ENCODE measurements at regions not wholly inside any gene's neighbourhood (a gene's known extent, or its start where the extent isn't known, plus 50 kb on each side); places are given as distances from the start of the nearest gene placed in this dataset.
A peak's percentile ranks its signal among the peaks of the same experiment; 100 is the strongest.

- no peaks in the 10 kb centered on the region for H3K36me3 ChIP-seq (ENCODE audit: control insufficient read depth, insufficient read depth, low read length)
- no peaks in the 10 kb centered on the region for H3K9me3 ChIP-seq (ENCODE audit: control insufficient read depth, insufficient read depth, low read length)
- no peak for DNase-seq (ENCODE audit: low read depth in 4 of 6, low spot score in 6 of 6)
- no peak overlapping the region for H3K27ac ChIP-seq (ENCODE audit: low read depth, low read length)
- WGBS (ENCODE audit: insufficient coverage) = 59% methylated on average over 5 of the region's 5 CpGs
- H3K27me3 ChIP-seq (ENCODE audit: control insufficient read depth, insufficient read depth, low read length) = no peaks in the 10 kb centered on the region
- H3K4me1 ChIP-seq (ENCODE audit: control insufficient read depth, insufficient read depth, low read length) = peaks cover 8% of the 10 kb centered on the region
- H3K4me3 ChIP-seq (ENCODE audit: low read depth, low read length) = no peak overlapping the region
Observed at GRCh38 chr9:99400184-99400731, 178.2 kb downstream of the SEC61B start.

- Histone ChIP-seq H3K36me3 (ENCODE audit: control insufficient read depth, insufficient read depth, low read length) (no peaks in the 10 kb centered on the region), H3K9me3 (ENCODE audit: control insufficient read depth, insufficient read depth, low read length) (no peaks in the 10 kb centered on the region), H3K4me3 (ENCODE audit: low read depth, low read length) (no peak overlapping the region), H3K27me3 (ENCODE audit: control insufficient read depth, insufficient read depth, low read length) (no peaks in the 10 kb centered on the region), H3K27ac (ENCODE audit: low read depth, low read length) (no peak overlapping the region), H3K4me1 (ENCODE audit: control insufficient read depth, insufficient read depth, low read length) (peaks cover 8% of the 10 kb centered on the region)
- WGBS (ENCODE audit: insufficient coverage) = 100% methylated on average over 1 of the region's 3 CpGs
- DNase-seq (ENCODE audit: low read depth in 4 of 6, low spot score in 6 of 6) = no peak
Observed at GRCh38 chr9:99401680-99402504, 179.8 kb downstream of the SEC61B start.

GRCh38 chr9:99403371-99403770 lies 181.3 kb downstream of the SEC61B start:
- no peak overlapping the region for H3K4me3 ChIP-seq (ENCODE audit: low read depth, low read length)
- DNase-seq (ENCODE audit: low read depth in 4 of 6, low spot score in 6 of 6) = no peak
- H3K36me3 ChIP-seq (ENCODE audit: control insufficient read depth, insufficient read depth, low read length) = no peaks in the 10 kb centered on the region
- H3K4me1 ChIP-seq (ENCODE audit: control insufficient read depth, insufficient read depth, low read length) = peaks cover 8% of the 10 kb centered on the region
- no peak overlapping the region for H3K27ac ChIP-seq (ENCODE audit: low read depth, low read length)
- H3K27me3 ChIP-seq (ENCODE audit: control insufficient read depth, insufficient read depth, low read length) = no peaks in the 10 kb centered on the region
- WGBS (ENCODE audit: insufficient coverage) = no CpG with 5 or more reads among the region's 1 CpG
- no peaks in the 10 kb centered on the region for H3K9me3 ChIP-seq (ENCODE audit: control insufficient read depth, insufficient read depth, low read length)

DNA sequence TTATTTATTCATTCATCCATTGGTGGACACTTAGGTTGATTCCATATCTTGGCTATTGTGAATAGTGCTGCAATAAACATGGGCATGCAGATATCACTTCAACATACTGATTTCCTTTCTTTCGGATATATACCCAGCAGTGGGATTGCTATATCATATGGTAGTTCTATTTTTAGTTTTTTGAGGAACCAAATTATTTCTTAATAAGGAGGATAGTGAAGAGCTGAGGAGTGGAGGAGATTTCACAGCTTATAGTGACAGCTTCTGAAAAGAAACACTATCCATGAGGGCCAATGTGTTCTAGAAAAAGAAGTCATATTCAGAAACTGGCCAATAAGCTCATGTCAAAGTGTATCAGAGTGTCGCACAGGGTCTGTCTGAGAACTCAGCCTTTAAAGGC lies 183.3 kb downstream of the SEC61B start:
- Histone ChIP-seq H3K9me3 (ENCODE audit: control insufficient read depth, insufficient read depth, low read length) (no peaks in the 10 kb centered on the region), H3K27ac (ENCODE audit: low read depth, low read length) (no peak overlapping the region), H3K36me3 (ENCODE audit: control insufficient read depth, insufficient read depth, low read length) (no peaks in the 10 kb centered on the region), H3K4me3 (ENCODE audit: low read depth, low read length) (no peak overlapping the region), H3K4me1 (ENCODE audit: control insufficient read depth, insufficient read depth, low read length) (peaks cover 6% of the 10 kb centered on the region), H3K27me3 (ENCODE audit: control insufficient read depth, insufficient read depth, low read length) (no peaks in the 10 kb centered on the region)
- WGBS (ENCODE audit: insufficient coverage) = 92% methylated on average over 1 of the region's 2 CpGs
- no peak for DNase-seq (ENCODE audit: low read depth in 4 of 6, low spot score in 6 of 6)

- Histone ChIP-seq H3K27me3 (ENCODE audit: control insufficient read depth, insufficient read depth, low read length) (no peaks in the 10 kb centered on the region), H3K4me1 (ENCODE audit: control insufficient read depth, insufficient read depth, low read length) (no peaks in the 10 kb centered on the region), H3K4me3 (ENCODE audit: low read depth, low read length) (no peak overlapping the region), H3K36me3 (ENCODE audit: control insufficient read depth, insufficient read depth, low read length) (no peaks in the 10 kb centered on the region), H3K9me3 (ENCODE audit: control insufficient read depth, insufficient read depth, low read length) (no peaks in the 10 kb centered on the region), H3K27ac (ENCODE audit: low read depth, low read length) (no peak overlapping the region)
- no peak for DNase-seq (ENCODE audit: low read depth in 4 of 6, low spot score in 6 of 6)
- WGBS (ENCODE audit: insufficient coverage) = 76% methylated on average over 3 of the region's 4 CpGs
Observed at GRCh38 chr9:99406939-99407338, 184.9 kb downstream of the SEC61B start.

DNA sequence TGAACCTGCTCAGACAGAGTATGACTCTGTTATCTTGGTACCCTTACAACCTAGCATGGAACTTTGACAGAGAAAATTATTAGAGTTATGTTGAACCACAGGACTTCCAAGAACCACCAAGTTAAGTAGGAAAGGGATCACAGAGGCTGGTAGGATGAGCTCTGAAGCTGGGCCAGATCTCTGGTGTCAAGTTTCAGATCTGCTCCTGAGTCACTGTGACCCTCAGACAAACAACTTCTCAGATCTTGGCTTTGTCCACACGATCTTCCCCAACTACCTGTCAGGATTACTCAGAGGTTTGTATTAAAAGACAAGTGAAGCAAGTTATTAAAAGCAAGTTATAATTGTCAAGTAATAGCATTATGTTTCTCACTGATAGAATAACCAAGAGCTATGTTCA lies 189.0 kb downstream of the SEC61B start:
- no peak overlapping the region for H3K4me3 ChIP-seq (ENCODE audit: low read depth, low read length)
- WGBS (ENCODE audit: insufficient coverage) = no CpG with 5 or more reads among the region's 1 CpG
- no peaks in the 10 kb centered on the region for H3K36me3 ChIP-seq (ENCODE audit: control insufficient read depth, insufficient read depth, low read length)
- no peaks in the 10 kb centered on the region for H3K4me1 ChIP-seq (ENCODE audit: control insufficient read depth, insufficient read depth, low read length)
- no peaks in the 10 kb centered on the region for H3K9me3 ChIP-seq (ENCODE audit: control insufficient read depth, insufficient read depth, low read length)
- DNase-seq (ENCODE audit: low read depth in 4 of 6, low spot score in 6 of 6) = no peak
- no peaks in the 10 kb centered on the region for H3K27me3 ChIP-seq (ENCODE audit: control insufficient read depth, insufficient read depth, low read length)
- no peak overlapping the region for H3K27ac ChIP-seq (ENCODE audit: low read depth, low read length)

DNA sequence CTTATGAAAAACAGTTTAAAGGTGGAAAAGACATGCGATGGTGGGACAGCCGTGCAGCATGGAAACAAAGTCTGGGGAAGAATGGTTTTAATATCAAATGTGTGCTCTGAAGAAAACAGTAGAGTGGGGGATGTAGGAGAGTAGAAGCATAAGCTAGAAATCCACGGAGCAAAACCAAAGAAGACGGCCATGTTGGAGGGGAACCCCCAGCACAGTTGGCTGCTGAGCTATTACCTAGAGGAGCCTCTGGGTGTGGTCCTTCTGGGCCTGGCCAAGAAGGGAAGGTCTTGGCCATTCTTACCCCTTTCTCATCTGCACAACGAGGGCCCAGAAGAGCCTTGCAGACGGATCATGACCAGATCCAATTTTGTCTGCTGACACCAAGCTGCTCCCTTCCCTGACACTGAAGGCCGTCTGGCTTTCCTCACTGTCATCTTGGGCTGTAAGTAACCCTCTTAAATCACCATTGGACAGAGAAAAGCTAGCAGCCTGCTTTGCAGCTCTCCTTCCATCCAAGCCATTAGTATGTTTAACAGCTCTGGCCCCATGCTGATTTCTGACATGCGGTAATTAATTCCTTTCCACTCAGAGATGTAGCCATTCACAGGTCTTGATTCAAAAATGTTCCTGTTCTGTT lies 189.5 kb downstream of the SEC61B start:
- WGBS (ENCODE audit: insufficient coverage) = 67% methylated on average over 7 of the region's 8 CpGs
- Histone ChIP-seq H3K4me3 (ENCODE audit: low read depth, low read length) (no peak overlapping the region), H3K36me3 (ENCODE audit: control insufficient read depth, insufficient read depth, low read length) (no peaks in the 10 kb centered on the region), H3K27me3 (ENCODE audit: control insufficient read depth, insufficient read depth, low read length) (no peaks in the 10 kb centered on the region), H3K9me3 (ENCODE audit: control insufficient read depth, insufficient read depth, low read length) (no peaks in the 10 kb centered on the region), H3K4me1 (ENCODE audit: control insufficient read depth, insufficient read depth, low read length) (no peaks in the 10 kb centered on the region), H3K27ac (ENCODE audit: low read depth, low read length) (no peak overlapping the region)
- DNase-seq (ENCODE audit: low read depth in 4 of 6, low spot score in 6 of 6) = peak in 2 of 6 donors; percentile 32 to 60

GRCh38 chr9:99412606-99413005 lies 190.5 kb downstream of the SEC61B start:
- no peak for DNase-seq (ENCODE audit: low read depth in 4 of 6, low spot score in 6 of 6)
- H3K9me3 ChIP-seq (ENCODE audit: control insufficient read depth, insufficient read depth, low read length) = no peaks in the 10 kb centered on the region
- no peaks in the 10 kb centered on the region for H3K4me1 ChIP-seq (ENCODE audit: control insufficient read depth, insufficient read depth, low read length)
- H3K27me3 ChIP-seq (ENCODE audit: control insufficient read depth, insufficient read depth, low read length) = no peaks in the 10 kb centered on the region
- H3K36me3 ChIP-seq (ENCODE audit: control insufficient read depth, insufficient read depth, low read length) = no peaks in the 10 kb centered on the region
- no peak overlapping the region for H3K4me3 ChIP-seq (ENCODE audit: low read depth, low read length)
- no peak overlapping the region for H3K27ac ChIP-seq (ENCODE audit: low read depth, low read length)

GRCh38 chr9:99414321-99414720 lies 192.2 kb downstream of the SEC61B start:
- Histone ChIP-seq H3K27ac (ENCODE audit: low read depth, low read length) (no peak overlapping the region), H3K27me3 (ENCODE audit: control insufficient read depth, insufficient read depth, low read length) (no peaks in the 10 kb centered on the region), H3K4me3 (ENCODE audit: low read depth, low read length) (no peak overlapping the region), H3K36me3 (ENCODE audit: control insufficient read depth, insufficient read depth, low read length) (no peaks in the 10 kb centered on the region), H3K9me3 (ENCODE audit: control insufficient read depth, insufficient read depth, low read length) (no peaks in the 10 kb centered on the region), H3K4me1 (ENCODE audit: control insufficient read depth, insufficient read depth, low read length) (no peaks in the 10 kb centered on the region)
- WGBS (ENCODE audit: insufficient coverage) = 100% methylated on average over 1 of the region's 1 CpG
- DNase-seq (ENCODE audit: low read depth in 4 of 6, low spot score in 6 of 6) = no peak

GRCh38 chr9:99415606-99416005 lies 193.5 kb downstream of the SEC61B start:
- Histone ChIP-seq H3K27ac (ENCODE audit: low read depth, low read length) (no peak overlapping the region), H3K4me1 (ENCODE audit: control insufficient read depth, insufficient read depth, low read length) (no peaks in the 10 kb centered on the region), H3K9me3 (ENCODE audit: control insufficient read depth, insufficient read depth, low read length) (no peaks in the 10 kb centered on the region), H3K36me3 (ENCODE audit: control insufficient read depth, insufficient read depth, low read length) (no peaks in the 10 kb centered on the region), H3K27me3 (ENCODE audit: control insufficient read depth, insufficient read depth, low read length) (no peaks in the 10 kb centered on the region), H3K4me3 (ENCODE audit: low read depth, low read length) (no peak overlapping the region)
- 80% methylated on average over 3 of the region's 4 CpGs for WGBS (ENCODE audit: insufficient coverage)
- peak in 1 of 6 donors; percentile 53 for DNase-seq (ENCODE audit: low read depth in 4 of 6, low spot score in 6 of 6)
